Activated T-cell treated with anti-CD3 and anti-CD28 coated beads, Interleukin-2, amount 50 U/mL, for 24 hours (primary cell): ENCODE measurements at regions not wholly inside any gene's neighbourhood (a gene's known extent, or its start where the extent isn't known, plus 50 kb on each side); places are given as distances from the start of the nearest gene placed in this dataset.
"Not testable (repeated sequence)": the region's sequence is repeated elsewhere in the genome, so short reads cannot be mapped to it uniquely, and the experiment has no call there.

ENCODE experiments used
- DNase-seq: peaks from one replicate; pipeline ENCODE4 v3.0.0-alpha.2; 2020
- H3K27ac Mint-ChIP-seq: 2 replicates; pipeline ENCODE4 v1.8.0; 2020; ENCODE audit warnings: mild to moderate bottlenecking, mixed read lengths
- H3K27me3 Mint-ChIP-seq: 2 replicates; pipeline ENCODE4 v1.8.0; 2020; ENCODE audit warnings: mixed read lengths
- H3K36me3 Mint-ChIP-seq: 2 replicates; pipeline ENCODE4 v1.8.0; 2020; ENCODE audit warnings: low read depth, mixed read lengths
- H3K4me1 Mint-ChIP-seq: 2 replicates; pipeline ENCODE4 v1.8.0; 2020; ENCODE audit warnings: low read depth, mixed read lengths
- H3K4me3 Mint-ChIP-seq: 2 replicates; pipeline ENCODE4 v1.8.0; 2020; ENCODE audit warnings: mild to moderate bottlenecking, moderate library complexity, mixed read lengths
- H3K9me3 Mint-ChIP-seq: 2 replicates; pipeline ENCODE4 v1.8.0; 2020; ENCODE audit warnings: mixed read lengths

DNA sequence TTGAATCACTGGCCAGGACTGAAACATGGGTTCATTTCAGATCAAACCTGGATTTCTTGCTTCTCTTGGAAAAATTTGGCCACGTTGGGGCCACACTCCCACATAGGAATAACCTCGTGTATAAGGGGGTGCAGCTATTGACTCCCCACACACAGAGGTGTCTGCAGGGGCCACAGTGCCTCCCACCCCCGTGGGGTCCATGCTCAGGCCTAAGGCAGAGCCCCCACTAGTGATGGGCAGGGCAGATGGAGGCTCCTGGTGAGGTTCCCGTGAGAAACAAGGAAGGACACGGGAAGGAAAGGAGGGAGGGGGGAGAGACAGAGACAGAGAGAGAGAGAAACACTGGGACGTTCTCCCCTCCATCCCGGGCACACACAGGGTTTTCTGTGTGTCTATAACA is 230.5 kb downstream of the ERMARD start:
- no peaks in the 10 kb centered on the region for H3K4me1 Mint-ChIP-seq
- H3K36me3 Mint-ChIP-seq: no peaks in the 10 kb centered on the region
- H3K9me3 Mint-ChIP-seq: no peaks in the 10 kb centered on the region
- DNase-seq: no peak
- no peak overlapping the region for H3K4me3 Mint-ChIP-seq
- no peak overlapping the region for H3K27ac Mint-ChIP-seq
- peaks cover under 1% of the 10 kb centered on the region for H3K27me3 Mint-ChIP-seq

DNA sequence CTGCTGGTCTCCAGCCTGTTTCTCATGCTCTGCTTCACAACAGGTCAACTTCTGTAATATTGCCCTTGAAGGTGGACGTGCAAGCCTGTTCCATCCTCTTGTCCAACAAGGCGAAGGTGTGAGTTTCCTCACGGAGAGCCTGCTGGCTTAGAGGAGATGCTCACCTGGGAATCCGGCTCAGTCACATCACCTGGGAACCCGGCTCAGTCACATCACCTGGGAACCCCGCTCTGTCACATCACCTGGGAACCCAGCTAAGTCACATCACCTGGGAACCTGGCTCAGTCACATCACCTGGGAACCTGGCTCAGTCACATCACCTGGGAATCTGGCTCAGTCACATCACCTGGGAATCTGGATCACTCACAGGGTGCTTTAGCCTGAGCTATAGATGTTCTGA is 230.1 kb downstream of the ERMARD start:
- Mint-ChIP-seq H3K36me3 (no peaks in the 10 kb centered on the region), H3K27me3 (peaks cover 4% of the 10 kb centered on the region), H3K9me3 (no peaks in the 10 kb centered on the region), H3K27ac (no peak overlapping the region), H3K4me3 (no peak overlapping the region), H3K4me1 (no peaks in the 10 kb centered on the region)
- DNase-seq: no peak

DNA sequence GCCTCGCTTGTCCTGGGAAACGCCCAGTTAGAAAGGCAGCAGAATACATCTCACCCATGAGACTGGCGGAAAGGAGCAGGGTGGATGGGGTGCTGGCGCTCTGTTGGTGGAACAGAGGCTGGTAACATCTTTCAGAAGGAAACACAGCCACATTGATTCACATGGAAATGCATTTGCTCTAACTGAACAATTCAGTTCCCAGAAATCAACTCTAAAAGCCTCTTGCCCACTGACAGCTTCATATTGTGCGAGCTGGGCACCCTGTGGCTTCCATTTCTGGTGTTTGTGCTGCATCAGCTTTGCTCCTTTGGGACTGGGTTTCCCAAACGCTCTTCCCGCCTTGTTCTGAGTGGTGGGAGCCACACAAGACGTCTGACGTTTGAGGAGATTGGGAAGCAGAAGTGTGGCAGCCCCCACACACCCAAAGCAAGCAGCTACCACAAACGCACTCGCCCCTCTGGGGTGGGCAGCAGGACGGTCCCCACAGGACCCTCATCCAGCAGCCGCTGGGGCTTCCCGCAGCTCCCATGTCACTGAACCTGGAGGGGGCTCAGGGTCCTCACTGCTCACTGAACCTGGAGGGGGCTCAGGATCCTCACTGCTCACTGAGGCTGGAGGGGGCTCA is 229.5 kb downstream of the ERMARD start:
- Mint-ChIP-seq H3K27ac (no peak overlapping the region), H3K4me3 (no peak overlapping the region), H3K9me3 (no peaks in the 10 kb centered on the region), H3K36me3 (no peaks in the 10 kb centered on the region), H3K4me1 (no peaks in the 10 kb centered on the region), H3K27me3 (peaks cover 6% of the 10 kb centered on the region)
- no peak for DNase-seq

DNA sequence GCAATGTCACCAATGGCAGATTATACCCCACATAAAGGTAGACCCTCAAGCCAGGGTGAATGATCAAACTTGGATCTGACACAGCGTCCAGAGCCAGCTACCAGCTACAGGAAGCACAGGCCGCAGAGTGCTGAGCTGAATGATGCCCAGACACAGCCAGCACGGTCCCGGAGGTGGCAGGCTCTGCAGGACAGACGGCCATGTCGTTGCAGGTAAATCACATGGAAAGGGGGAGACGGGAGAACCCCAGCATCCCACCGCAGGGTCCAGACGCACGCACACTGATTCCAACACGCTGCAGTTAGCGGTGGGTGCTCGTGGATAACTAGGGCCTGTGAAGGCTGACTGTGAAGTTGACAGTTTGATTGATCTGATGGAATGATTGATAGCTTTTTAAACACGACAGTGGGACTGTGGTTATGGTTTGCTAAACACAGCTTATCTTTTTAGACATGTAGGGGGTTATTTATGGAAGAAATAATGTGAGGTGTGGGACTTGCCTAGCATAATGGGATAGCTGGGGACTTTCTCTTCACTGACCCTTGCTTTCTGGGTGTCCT is 228.5 kb downstream of the ERMARD start:
- Mint-ChIP-seq H3K27ac (no peak overlapping the region), H3K4me1 (no peaks in the 10 kb centered on the region), H3K36me3 (no peaks in the 10 kb centered on the region), H3K9me3 (no peaks in the 10 kb centered on the region), H3K4me3 (no peak overlapping the region), H3K27me3 (peaks cover 7% of the 10 kb centered on the region)
- DNase-seq: no peak

DNA sequence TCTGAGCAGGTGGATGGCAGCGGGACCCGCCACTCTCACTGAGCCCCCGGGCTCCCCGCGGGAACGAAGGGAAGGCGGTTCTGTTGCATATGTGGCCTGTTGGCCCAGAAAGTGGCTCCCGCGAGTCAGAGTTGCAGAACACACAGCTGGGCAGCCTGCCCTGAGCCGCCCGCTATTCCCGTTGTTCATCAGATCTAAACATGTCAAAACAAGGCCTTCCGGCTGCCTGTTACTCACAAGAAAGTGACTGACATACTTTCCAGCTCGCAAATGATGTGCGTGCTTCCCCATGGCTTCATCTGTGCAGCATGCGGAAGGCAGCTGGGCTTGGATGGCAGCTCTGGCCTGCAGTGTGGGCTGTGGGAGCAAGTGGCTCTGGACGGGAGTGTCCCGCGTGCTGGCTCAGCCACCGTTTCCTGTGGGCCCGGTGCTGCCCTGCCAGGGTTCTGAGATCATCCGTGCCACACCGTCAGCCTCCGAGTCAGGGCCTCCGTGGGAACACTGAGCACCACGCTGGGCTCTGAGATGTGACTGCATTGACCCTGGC is 227.3 kb downstream of the ERMARD start:
- H3K9me3 Mint-ChIP-seq: no peaks in the 10 kb centered on the region
- peaks cover 7% of the 10 kb centered on the region for H3K27me3 Mint-ChIP-seq
- no peak overlapping the region for H3K27ac Mint-ChIP-seq
- H3K36me3 Mint-ChIP-seq: no peaks in the 10 kb centered on the region
- H3K4me1 Mint-ChIP-seq: no peaks in the 10 kb centered on the region
- DNase-seq: no peak
- H3K4me3 Mint-ChIP-seq: no peak overlapping the region

DNA sequence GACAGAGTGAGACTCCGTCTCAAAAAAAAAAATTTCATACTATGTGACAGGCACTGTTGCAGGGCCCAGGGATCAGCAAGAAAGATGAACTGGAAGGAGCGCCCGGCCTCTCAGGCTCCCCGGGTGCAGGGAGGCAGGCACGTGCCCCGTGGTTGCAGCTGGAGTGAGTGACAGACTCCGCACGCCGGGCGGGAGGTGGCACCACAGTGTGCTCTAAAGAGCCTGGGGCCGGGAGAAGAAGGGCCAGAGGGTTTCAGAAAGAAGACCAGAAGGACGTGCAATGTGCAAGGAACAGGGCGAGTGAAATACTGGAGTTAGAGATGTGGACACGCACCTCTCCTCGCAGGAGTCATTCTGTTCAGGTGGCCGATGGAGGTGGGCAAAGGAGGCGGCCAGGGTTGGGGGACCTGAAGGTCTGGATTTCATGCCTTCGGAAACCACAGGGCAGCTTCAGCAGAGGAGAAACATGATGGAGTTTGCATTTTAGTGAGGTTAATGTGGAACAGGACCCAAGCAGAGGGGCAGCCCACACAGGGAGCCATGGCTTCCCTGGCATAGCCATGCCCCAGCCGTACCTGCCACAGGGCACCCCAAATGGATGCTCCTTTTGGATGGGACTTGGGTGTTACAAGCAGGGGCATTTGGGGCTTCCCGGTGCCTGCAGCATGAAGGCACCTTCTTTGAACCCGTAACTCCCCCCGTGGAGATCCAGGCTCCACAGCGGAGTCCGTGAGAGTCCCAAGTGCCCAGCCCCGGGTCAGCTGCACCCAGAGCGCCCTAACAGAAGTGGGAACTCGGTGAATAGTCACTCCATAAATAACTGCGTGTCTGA is 226.2 kb downstream of the ERMARD start:
- no peak overlapping the region for H3K27ac Mint-ChIP-seq
- H3K4me3 Mint-ChIP-seq: no peak overlapping the region
- no peaks in the 10 kb centered on the region for H3K4me1 Mint-ChIP-seq
- peaks cover 7% of the 10 kb centered on the region for H3K27me3 Mint-ChIP-seq
- no peaks in the 10 kb centered on the region for H3K9me3 Mint-ChIP-seq
- no peaks in the 10 kb centered on the region for H3K36me3 Mint-ChIP-seq
- no peak for DNase-seq

DNA sequence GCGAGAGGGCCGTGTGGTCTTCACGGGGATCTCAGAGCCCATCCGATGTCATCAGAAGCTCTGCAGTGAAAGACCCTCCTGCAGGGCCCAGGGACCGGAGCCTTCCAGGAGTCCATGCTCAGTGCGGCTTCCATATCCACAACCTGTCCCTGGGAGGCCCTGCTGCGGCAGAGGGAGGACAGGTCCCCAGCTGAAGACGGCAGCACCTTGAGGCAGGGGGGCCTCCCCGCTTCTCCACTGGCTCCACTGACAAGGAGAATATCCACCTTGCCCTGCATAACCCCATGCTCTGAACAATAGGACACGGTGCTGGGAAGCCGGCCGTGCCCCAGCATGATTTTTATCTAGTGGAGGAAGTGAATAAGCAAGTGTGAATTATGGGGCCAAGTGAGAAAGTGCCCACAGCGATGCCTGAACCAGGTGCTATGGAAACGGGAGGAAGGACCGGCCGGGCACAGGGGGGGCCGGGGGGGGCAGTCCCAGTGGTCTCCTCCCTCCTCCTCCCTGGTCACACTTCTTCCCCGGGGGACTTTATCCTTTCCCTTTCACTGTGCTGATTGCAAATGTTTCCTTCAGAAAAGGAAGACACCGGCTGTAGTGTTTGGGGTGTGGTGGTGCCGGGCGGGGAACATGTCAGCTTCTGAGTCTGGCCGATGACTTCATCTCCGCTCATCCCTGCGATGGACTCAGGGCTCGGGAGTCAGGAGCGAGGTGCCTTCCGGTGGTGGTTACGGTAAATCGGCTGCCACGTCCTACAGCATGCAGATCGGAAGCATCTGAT is 225.1 kb downstream of the ERMARD start:
- Mint-ChIP-seq H3K27ac (no peak overlapping the region), H3K9me3 (no peaks in the 10 kb centered on the region), H3K27me3 (peaks cover 7% of the 10 kb centered on the region), H3K4me1 (no peaks in the 10 kb centered on the region), H3K4me3 (no peak overlapping the region), H3K36me3 (no peaks in the 10 kb centered on the region)
- DNase-seq: no peak

DNA sequence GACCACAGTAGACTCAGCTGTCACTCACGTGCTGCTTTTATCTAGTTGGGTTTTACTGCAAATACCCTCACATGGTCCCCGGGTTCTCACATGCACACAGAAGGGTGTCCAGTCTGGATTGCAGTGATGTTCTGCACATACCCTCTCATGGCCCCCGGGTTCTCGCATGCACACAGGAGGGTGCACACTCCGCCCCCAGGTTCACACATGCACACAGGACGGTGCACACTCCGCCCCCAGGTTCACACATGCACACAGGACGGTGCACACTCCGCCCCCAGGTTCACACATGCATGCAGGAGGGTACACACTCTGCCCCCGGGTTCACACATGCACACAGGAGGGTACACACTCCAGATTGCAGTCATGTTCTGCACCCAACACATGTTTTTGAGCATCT is 224.3 kb downstream of the ERMARD start:
- no peak overlapping the region for H3K4me3 Mint-ChIP-seq
- no peaks in the 10 kb centered on the region for H3K36me3 Mint-ChIP-seq
- H3K9me3 Mint-ChIP-seq: no peaks in the 10 kb centered on the region
- peaks cover 7% of the 10 kb centered on the region for H3K27me3 Mint-ChIP-seq
- DNase-seq: no peak
- H3K27ac Mint-ChIP-seq: no peak overlapping the region
- H3K4me1 Mint-ChIP-seq: no peaks in the 10 kb centered on the region

DNA sequence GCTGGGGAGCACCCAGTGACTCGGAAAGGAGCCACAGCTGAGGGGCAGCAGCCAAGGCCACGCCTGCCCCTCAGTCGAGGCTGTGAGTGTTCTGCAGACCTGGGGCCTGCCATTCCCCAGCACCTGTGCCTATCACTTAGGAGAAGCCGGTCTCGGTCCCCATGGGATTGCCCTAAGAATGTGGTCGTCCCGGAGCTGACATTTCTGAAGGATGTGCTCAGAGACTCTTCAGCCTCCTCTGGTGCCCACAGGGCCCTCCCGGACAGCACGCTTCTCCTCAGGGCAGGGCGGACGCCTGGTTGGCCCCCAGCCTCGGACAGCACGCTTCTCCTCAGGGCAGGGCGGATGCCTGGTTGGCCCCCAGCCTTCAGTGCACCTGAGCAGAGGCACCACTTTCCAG is 223.9 kb downstream of the ERMARD start:
- Mint-ChIP-seq H3K9me3 (no peaks in the 10 kb centered on the region), H3K36me3 (no peaks in the 10 kb centered on the region), H3K27me3 (peaks cover 7% of the 10 kb centered on the region), H3K4me1 (no peaks in the 10 kb centered on the region), H3K27ac (no peak overlapping the region), H3K4me3 (no peak overlapping the region)
- peak; percentile 12 for DNase-seq

DNA sequence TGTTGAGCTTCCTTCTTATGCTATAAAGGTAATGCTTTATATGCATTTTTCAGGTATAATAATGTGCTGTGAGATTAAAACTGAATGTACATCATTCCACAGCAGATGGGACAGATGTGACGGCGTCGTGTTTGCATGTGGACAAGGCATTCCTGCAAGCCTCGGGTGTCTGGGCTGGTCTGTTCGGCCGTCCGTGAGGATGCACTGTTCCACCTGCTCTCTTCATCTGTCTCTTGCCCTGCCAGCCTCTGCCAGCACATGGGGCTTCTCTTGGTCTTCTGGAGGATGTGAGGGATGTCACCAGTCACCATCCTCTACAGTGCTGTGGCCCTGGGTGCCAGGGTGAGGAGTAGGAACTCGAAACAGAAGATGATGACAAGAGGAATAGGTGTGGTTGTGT is 223.2 kb downstream of the ERMARD start:
- DNase-seq: peak; percentile 15
- Mint-ChIP-seq H3K4me3 (no peak overlapping the region), H3K4me1 (no peaks in the 10 kb centered on the region), H3K9me3 (no peaks in the 10 kb centered on the region), H3K36me3 (no peaks in the 10 kb centered on the region), H3K27ac (no peak overlapping the region), H3K27me3 (peaks cover 7% of the 10 kb centered on the region)

DNA sequence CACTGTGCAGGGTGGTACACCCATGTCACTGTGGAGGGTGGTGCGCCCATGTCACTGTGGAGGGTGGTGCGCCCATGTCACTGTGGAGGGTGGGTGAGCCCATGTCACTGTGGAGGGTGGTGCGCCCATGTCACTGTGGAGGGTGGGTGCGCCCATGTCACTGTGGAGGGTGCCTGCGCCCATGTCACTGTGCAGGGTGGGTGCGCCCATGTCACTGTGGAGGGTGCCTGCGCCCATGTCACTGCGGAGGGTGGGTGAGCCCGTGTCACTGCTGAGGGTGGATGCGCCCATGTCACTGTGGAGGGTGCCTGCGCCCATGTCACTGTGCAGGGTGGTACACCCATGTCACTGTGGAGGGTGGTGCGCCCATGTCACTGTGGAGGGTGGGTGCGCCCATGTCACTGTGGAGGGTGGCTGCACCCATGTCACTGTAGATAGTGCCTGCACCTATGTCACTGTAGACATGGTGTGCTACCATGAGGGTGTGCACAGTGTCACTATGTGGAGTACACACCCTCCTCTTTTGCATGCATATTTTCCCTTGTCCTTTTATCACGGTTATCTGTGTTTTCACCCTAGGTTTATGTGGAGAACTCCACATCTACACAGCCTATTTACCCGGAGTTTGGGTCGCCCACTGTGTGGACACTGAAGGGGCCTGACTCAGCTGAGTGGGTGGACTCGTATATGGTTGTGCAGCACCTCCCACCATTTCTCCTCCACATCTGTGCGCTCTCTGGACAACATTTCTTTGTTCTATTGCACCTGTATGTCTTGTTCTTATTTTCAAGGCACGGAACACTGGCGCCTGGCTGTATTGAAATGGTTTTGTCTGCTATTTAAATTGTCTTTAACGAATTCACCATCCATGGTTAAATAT is 222.4 kb downstream of the ERMARD start:
- peak; percentile 13 for DNase-seq
- not testable (repeated sequence) for H3K9me3 Mint-ChIP-seq, H3K27ac Mint-ChIP-seq, H3K4me1 Mint-ChIP-seq, H3K36me3 Mint-ChIP-seq, H3K27me3 Mint-ChIP-seq, H3K4me3 Mint-ChIP-seq

DNA sequence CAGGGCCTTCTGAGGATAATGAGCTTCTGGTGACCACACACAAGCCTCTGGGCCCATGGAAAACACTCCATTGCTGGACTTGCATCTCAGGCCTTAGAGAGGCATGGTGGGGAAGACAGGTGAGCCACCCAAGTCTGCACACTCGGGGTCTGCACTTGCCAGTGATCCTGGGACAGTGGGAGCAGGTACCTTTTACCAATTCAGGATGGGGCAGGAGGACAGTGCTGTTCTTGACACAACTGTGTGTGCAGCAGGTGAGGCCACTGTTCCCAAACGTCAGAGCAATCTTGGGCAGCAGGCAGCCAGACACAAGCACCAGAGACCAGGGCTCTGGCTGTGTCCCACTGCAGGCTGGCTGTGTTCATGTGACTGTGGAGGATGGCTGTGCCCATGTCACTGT is 221.3 kb downstream of the ERMARD start:
- H3K27ac Mint-ChIP-seq: no peak overlapping the region
- no peak overlapping the region for H3K4me3 Mint-ChIP-seq
- DNase-seq: peak; percentile 19
- H3K36me3 Mint-ChIP-seq: no peaks in the 10 kb centered on the region
- peaks cover under 1% of the 10 kb centered on the region for H3K4me1 Mint-ChIP-seq
- H3K27me3 Mint-ChIP-seq: peaks cover 7% of the 10 kb centered on the region
- no peaks in the 10 kb centered on the region for H3K9me3 Mint-ChIP-seq

DNA sequence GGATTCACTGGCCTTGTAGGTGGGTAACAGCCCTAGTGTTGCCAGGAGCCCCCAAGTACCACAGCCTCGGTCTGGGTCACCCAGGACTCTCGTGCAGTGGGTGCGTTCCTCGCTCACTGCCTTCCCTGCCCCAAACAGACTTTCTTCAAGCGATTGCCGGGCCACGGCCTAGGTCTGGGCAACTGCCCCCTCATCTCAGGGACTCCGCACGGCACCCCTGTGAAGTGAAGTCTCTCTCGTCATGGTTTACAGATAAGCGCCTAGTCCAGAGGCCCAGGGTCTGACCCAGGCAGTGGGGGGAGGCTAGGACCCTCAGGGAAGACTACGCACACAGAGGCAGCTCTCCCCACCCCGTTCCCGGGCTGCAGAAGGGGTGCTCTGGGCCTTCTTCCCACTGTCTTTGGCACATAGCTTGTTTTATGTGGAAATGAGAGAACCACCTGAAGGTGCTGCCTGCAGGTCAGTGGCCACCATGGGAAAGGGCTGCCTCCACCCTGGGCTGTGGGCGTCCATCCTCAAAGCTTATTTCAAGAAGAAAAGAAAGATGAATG is 220.8 kb downstream of the ERMARD start:
- Mint-ChIP-seq H3K4me3 (no peak overlapping the region), H3K9me3 (no peaks in the 10 kb centered on the region), H3K27ac (no peak overlapping the region), H3K36me3 (no peaks in the 10 kb centered on the region), H3K4me1 (peaks cover 3% of the 10 kb centered on the region), H3K27me3 (peaks cover 7% of the 10 kb centered on the region)
- peak; percentile 16 for DNase-seq
